ENCODE measurements at regions not wholly inside any gene's neighbourhood (a gene's known extent, or its start where the extent isn't known, plus 50 kb on each side); places are given as distances from the start of the nearest gene placed in this dataset.

DNA sequence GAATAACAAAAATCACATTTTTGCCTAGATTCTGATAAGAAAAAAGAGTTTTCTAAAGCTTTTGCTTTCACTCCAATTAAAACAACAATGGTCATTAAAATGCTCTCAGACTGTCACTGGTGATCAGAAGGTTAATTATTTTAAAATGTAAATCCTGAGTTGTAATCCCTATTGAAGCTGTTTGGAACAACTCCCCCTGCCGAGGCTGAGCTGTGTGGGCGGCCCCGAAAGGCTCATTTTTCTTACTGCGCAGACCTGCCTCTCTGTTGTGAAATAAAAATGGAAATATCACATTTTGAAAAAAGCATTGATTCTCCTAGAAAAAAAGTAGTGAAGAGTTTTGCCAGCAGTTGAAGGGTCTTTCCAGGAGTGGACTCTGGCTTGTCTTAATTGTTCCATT, 174.8 kb upstream of the CDKN3 start:
- Histone ChIP-seq H3K36me3 (ENCODE audit: control insufficient read depth, insufficient read depth, low read length) (no peaks in the 10 kb centered on the region), H3K4me1 (no peaks in the 10 kb centered on the region), H3K9me3 (no peaks in the 10 kb centered on the region), H3K27me3 (replicated peaks; ENCODE audit: control insufficient read depth, insufficient read depth, low read length) (no peaks in the 10 kb centered on the region), H3K4me3 (ENCODE audit: low read depth, low read length) (no peak overlapping the region)
- TF ChIP-seq, protein P1, sequence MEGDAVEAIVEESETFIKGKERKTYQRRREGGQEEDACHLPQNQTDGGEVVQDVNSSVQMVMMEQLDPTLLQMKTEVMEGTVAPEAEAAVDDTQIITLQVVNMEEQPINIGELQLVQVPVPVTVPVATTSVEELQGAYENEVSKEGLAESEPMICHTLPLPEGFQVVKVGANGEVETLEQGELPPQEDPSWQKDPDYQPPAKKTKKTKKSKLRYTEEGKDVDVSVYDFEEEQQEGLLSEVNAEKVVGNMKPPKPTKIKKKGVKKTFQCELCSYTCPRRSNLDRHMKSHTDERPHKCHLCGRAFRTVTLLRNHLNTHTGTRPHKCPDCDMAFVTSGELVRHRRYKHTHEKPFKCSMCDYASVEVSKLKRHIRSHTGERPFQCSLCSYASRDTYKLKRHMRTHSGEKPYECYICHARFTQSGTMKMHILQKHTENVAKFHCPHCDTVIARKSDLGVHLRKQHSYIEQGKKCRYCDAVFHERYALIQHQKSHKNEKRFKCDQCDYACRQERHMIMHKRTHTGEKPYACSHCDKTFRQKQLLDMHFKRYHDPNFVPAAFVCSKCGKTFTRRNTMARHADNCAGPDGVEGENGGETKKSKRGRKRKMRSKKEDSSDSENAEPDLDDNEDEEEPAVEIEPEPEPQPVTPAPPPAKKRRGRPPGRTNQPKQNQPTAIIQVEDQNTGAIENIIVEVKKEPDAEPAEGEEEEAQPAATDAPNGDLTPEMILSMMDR (IDR thresholded peaks at IDR 0.05; ENCODE audit: insufficient read depth in 1 of 2, low read depth in 1 of 2, low read length in 1 of 2, severe bottlenecking in 1 of 2, unreplicated experiment in 1 of 2): no peak
- Mint-ChIP-seq H3K27me3 (ENCODE audit: insufficient read depth, unreplicated experiment) (no peaks in the 10 kb centered on the region), H3K27ac (ENCODE audit: unreplicated experiment) (no peak overlapping the region), H3K9me3 (ENCODE audit: unreplicated experiment) (no peaks in the 10 kb centered on the region), H3K36me3 (ENCODE audit: insufficient read depth, unreplicated experiment) (no peaks in the 10 kb centered on the region), H3K4me1 (ENCODE audit: low read depth, unreplicated experiment) (no peaks in the 10 kb centered on the region), H3K4me3 (ENCODE audit: unreplicated experiment) (no peak overlapping the region)
- no TSS peak for BruUV-seq (replicated peaks)
- intact Hi-C loops (cut with micrococcal nuclease; ENCODE audit: unreplicated experiment): no loop called here
- CTCF ChIA-PET: no interaction called here
- DNase-seq: no peak
- POLR2A ChIA-PET: no interaction called here

- Mint-ChIP-seq H3K4me1 (ENCODE audit: low read depth, unreplicated experiment) (no peaks in the 10 kb centered on the region), H3K4me3 (ENCODE audit: unreplicated experiment) (no peak overlapping the region), H3K9me3 (ENCODE audit: unreplicated experiment) (no peaks in the 10 kb centered on the region), H3K27me3 (ENCODE audit: insufficient read depth, unreplicated experiment) (no peaks in the 10 kb centered on the region), H3K36me3 (ENCODE audit: insufficient read depth, unreplicated experiment) (no peaks in the 10 kb centered on the region), H3K27ac (ENCODE audit: unreplicated experiment) (no peak overlapping the region)
- no peak overlapping the region for H3K4me3 ChIP-seq (ENCODE audit: low read depth, low read length)
- ChIA-PET POLR2A (no interaction called here), CTCF (no interaction called here)
- TF ChIP-seq, protein P1 (IDR thresholded peaks at IDR 0.05; ENCODE audit: insufficient read depth in 1 of 2, low read depth in 1 of 2, low read length in 1 of 2, severe bottlenecking in 1 of 2, unreplicated experiment in 1 of 2): no peak
- no peak for DNase-seq
- no peaks in the 10 kb centered on the region for H3K27me3 ChIP-seq (replicated peaks; ENCODE audit: control insufficient read depth, insufficient read depth, low read length)
- BruUV-seq (replicated peaks): no TSS peak
- no peaks in the 10 kb centered on the region for H3K9me3 ChIP-seq
- intact Hi-C loops (cut with micrococcal nuclease; ENCODE audit: unreplicated experiment): no loop called here
- H3K36me3 ChIP-seq (ENCODE audit: control insufficient read depth, insufficient read depth, low read length): no peaks in the 10 kb centered on the region
- no peaks in the 10 kb centered on the region for H3K4me1 ChIP-seq
These were observed 172.9 kb upstream of the CDKN3 start for GRCh38 chr14:54223831-54224402.

DNA sequence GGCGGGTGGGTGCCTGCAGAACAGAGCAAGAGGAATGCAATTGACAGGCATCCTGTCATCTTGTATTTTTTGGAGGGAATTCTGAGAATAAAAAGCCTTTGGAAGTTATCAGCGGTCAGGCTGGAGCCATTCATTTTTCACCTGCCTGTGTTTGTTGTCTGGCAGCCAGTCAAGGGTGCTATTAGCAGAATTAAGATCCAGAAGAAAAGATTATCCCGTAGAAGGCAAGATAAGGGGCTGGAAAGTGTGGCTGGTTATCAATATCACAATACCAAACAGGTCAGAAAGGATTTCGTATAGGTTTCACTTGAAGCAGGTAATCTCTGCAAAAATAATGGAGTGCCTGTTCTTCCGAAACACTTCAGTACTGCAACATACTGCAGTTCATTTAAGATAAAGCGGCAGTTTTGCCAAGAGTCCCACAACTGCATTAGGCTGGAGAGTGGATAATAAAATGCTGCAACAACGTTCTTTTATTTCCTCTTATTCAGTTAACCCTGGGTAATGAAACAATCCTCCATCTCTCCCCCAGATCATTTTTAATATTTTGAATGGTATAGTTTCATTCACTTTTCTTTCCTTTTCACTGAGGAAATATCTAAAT, 171.2 kb upstream of the CDKN3 start:
- TF ChIP-seq, protein P1 (IDR thresholded peaks at IDR 0.05; ENCODE audit: insufficient read depth in 1 of 2, low read depth in 1 of 2, low read length in 1 of 2, severe bottlenecking in 1 of 2, unreplicated experiment in 1 of 2): no peak
- Mint-ChIP-seq H3K27ac (ENCODE audit: unreplicated experiment) (no peak overlapping the region), H3K9me3 (ENCODE audit: unreplicated experiment) (no peaks in the 10 kb centered on the region), H3K36me3 (ENCODE audit: insufficient read depth, unreplicated experiment) (no peaks in the 10 kb centered on the region), H3K4me1 (ENCODE audit: low read depth, unreplicated experiment) (peaks cover 1% of the 10 kb centered on the region), H3K4me3 (ENCODE audit: unreplicated experiment) (no peak overlapping the region), H3K27me3 (ENCODE audit: insufficient read depth, unreplicated experiment) (no peaks in the 10 kb centered on the region)
- ChIA-PET POLR2A (no interaction called here), CTCF (no interaction called here)
- Histone ChIP-seq H3K36me3 (ENCODE audit: control insufficient read depth, insufficient read depth, low read length) (no peaks in the 10 kb centered on the region), H3K9me3 (no peaks in the 10 kb centered on the region), H3K4me3 (ENCODE audit: low read depth, low read length) (no peak overlapping the region), H3K4me1 (no peaks in the 10 kb centered on the region), H3K27me3 (replicated peaks; ENCODE audit: control insufficient read depth, insufficient read depth, low read length) (no peaks in the 10 kb centered on the region)
- DNase-seq: no peak
- BruUV-seq (replicated peaks): no TSS peak
- intact Hi-C loops (cut with micrococcal nuclease; ENCODE audit: unreplicated experiment): no loop called here

Data from Caco-2 (cell line).